ENCODE measurements at regions not wholly inside any gene's neighbourhood (a gene's known extent, or its start where the extent isn't known, plus 50 kb on each side); places are given as distances from the start of the nearest gene placed in this dataset.

DNA sequence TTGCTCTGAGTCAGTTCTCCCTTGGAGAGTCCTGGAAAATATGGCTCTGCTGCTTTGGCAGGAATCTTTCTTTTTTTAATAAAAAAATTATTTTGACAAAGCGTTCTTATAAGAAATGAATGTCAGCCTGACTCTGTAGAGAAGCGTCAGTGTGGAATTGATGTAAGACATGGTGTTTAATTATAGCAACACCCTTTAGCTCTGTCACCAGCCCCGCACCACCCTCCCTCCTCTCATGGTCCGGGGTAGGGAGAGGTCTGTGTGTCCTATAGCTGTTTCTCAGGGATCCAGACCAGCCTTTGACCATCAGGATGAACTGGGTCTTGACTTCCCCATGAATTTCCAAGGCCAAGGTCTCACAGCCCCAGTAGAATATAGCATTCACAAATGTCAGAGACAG lies 120.6 kb downstream of the CHST1 start:
- Histone ChIP-seq H3K4me3 (no peak overlapping the region), H3K4me1 (ENCODE audit: insufficient read depth) (no peaks in the 10 kb centered on the region), H3K36me3 (no peaks in the 10 kb centered on the region), H3K27me3 (no peaks in the 10 kb centered on the region), H3K9me3 (no peaks in the 10 kb centered on the region), H3K27ac (no peak overlapping the region)
- intact Hi-C loops (cut with DNase I), result loop anchor here in 1 of 4 donors (5.0 kb wide), 1 partner anchor 1533 kb away; no protein-coding TSS in a partner anchor
- no peak for DNase-seq
- 62 to 67% (median 66%) methylated on average over 4 of the region's 4 CpGs for WGBS, 3 donors
- TF ChIP-seq POLR2A (IDR thresholded peaks at IDR 0.05) (no peak), EP300 (IDR thresholded peaks at IDR 0.05) (no peak)
- TF ChIP-seq, protein P1, sequence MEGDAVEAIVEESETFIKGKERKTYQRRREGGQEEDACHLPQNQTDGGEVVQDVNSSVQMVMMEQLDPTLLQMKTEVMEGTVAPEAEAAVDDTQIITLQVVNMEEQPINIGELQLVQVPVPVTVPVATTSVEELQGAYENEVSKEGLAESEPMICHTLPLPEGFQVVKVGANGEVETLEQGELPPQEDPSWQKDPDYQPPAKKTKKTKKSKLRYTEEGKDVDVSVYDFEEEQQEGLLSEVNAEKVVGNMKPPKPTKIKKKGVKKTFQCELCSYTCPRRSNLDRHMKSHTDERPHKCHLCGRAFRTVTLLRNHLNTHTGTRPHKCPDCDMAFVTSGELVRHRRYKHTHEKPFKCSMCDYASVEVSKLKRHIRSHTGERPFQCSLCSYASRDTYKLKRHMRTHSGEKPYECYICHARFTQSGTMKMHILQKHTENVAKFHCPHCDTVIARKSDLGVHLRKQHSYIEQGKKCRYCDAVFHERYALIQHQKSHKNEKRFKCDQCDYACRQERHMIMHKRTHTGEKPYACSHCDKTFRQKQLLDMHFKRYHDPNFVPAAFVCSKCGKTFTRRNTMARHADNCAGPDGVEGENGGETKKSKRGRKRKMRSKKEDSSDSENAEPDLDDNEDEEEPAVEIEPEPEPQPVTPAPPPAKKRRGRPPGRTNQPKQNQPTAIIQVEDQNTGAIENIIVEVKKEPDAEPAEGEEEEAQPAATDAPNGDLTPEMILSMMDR (IDR thresholded peaks at IDR 0.05), result no peak

GRCh38 chr11:45543808-45544422 lies 121.5 kb downstream of the CHST1 start:
- DNase-seq, result no peak
- Histone ChIP-seq H3K27me3 (no peaks in the 10 kb centered on the region), H3K36me3 (no peaks in the 10 kb centered on the region), H3K4me3 (no peak overlapping the region), H3K27ac (no peak overlapping the region), H3K4me1 (ENCODE audit: insufficient read depth) (no peaks in the 10 kb centered on the region), H3K9me3 (no peaks in the 10 kb centered on the region)
- intact Hi-C loops (cut with DNase I), result no loop called here
- no peak for TF ChIP-seq EP300 (IDR thresholded peaks at IDR 0.05)
- no peak for TF ChIP-seq POLR2A (IDR thresholded peaks at IDR 0.05)
- TF ChIP-seq, protein P1 (IDR thresholded peaks at IDR 0.05), result no peak
- 20 to 35% (median 22%) methylated on average over 5 of the region's 5 CpGs for WGBS, 3 donors

- Histone ChIP-seq H3K9me3 (no peaks in the 10 kb centered on the region), H3K4me1 (ENCODE audit: insufficient read depth) (no peaks in the 10 kb centered on the region), H3K27me3 (no peaks in the 10 kb centered on the region), H3K36me3 (no peaks in the 10 kb centered on the region), H3K4me3 (no peak overlapping the region), H3K27ac (no peak overlapping the region)
- 89 to 93% (median 91%) methylated on average over 2 of the region's 2 CpGs for WGBS, 3 donors
- intact Hi-C loops (cut with DNase I), result no loop called here
- TF ChIP-seq POLR2A (IDR thresholded peaks at IDR 0.05), result no peak
- TF ChIP-seq, protein P1 (IDR thresholded peaks at IDR 0.05), result no peak
- TF ChIP-seq EP300 (IDR thresholded peaks at IDR 0.05), result no peak
- no peak for DNase-seq
Observed at GRCh38 chr11:45543081-45543480, 122.3 kb downstream of the CHST1 start.

GRCh38 chr11:45541693-45542434 lies 123.6 kb downstream of the CHST1 start:
- WGBS, 3 donors, result 49 to 52% (median 50%) methylated on average over 10 of the region's 10 CpGs
- TF ChIP-seq, protein P1 (IDR thresholded peaks at IDR 0.05), result no peak
- TF ChIP-seq POLR2A (IDR thresholded peaks at IDR 0.05) (no peak), EP300 (IDR thresholded peaks at IDR 0.05) (no peak)

More at GRCh38 chr11:45541693-45542434, 123.6 kb downstream of the CHST1 start:
- no peak for DNase-seq
- Histone ChIP-seq H3K9me3 (no peaks in the 10 kb centered on the region), H3K36me3 (no peaks in the 10 kb centered on the region), H3K4me3 (no peak overlapping the region), H3K27me3 (no peaks in the 10 kb centered on the region), H3K27ac (no peak overlapping the region), H3K4me1 (ENCODE audit: insufficient read depth) (no peaks in the 10 kb centered on the region)
- intact Hi-C loops (cut with DNase I), result no loop called here
